Ishikawa (cell line): ENCODE measurements at regions not wholly inside any gene's neighbourhood (a gene's known extent, or its start where the extent isn't known, plus 50 kb on each side); places are given as distances from the start of the nearest gene placed in this dataset.

ENCODE experiments used
- CEBPB ChIP-seq: IDR thresholded peaks from 2 replicates; pipeline ENCODE4 v1.6.1; 2012
- CREB1 ChIP-seq: IDR thresholded peaks from 2 replicates; pipeline ENCODE4 v1.6.1; 2012; ENCODE audit warnings: low read depth
- NFIC ChIP-seq: IDR thresholded peaks from 2 replicates; pipeline ENCODE4 v1.6.1; 2012
- TAF1 ChIP-seq: IDR thresholded peaks from 2 replicates; pipeline ENCODE4 v1.6.1; 2012; ENCODE audit warnings: low read depth, mild to moderate bottlenecking
- TCF12 ChIP-seq: IDR thresholded peaks from 2 replicates; pipeline ENCODE4 v1.6.1; 2012; ENCODE audit warnings: low read depth
- TF ChIP-seq, protein P1 (sequence below): IDR thresholded peaks from 2 replicates; pipeline ENCODE4 v1.6.1; 2012; ENCODE audit warnings: low read depth, mild to moderate bottlenecking

DNA sequence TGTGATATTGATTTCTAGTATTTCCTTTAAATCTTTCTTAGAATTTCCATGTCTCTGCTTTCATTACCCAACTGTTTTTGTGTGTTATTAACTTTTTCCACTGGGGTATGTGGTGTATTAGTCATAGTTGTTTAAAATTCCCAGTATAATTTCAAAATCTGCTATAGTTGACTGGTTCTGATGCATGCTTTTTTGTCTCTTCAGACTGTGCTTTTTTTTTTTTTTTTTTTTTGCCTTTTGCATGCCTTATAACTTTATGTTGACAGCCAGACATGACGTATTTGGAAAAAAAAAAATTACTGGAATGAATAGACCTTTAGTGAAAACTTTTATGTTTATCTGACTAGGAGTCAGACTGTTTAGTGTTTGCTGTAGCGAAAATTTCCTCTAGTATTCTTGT, 580.4 kb downstream of the ANKRD50 start:
- TF ChIP-seq TAF1 (no peak), NFIC (no peak), TCF12 (no peak), CEBPB (no peak), CREB1 (no peak)
- TF ChIP-seq, protein P1, sequence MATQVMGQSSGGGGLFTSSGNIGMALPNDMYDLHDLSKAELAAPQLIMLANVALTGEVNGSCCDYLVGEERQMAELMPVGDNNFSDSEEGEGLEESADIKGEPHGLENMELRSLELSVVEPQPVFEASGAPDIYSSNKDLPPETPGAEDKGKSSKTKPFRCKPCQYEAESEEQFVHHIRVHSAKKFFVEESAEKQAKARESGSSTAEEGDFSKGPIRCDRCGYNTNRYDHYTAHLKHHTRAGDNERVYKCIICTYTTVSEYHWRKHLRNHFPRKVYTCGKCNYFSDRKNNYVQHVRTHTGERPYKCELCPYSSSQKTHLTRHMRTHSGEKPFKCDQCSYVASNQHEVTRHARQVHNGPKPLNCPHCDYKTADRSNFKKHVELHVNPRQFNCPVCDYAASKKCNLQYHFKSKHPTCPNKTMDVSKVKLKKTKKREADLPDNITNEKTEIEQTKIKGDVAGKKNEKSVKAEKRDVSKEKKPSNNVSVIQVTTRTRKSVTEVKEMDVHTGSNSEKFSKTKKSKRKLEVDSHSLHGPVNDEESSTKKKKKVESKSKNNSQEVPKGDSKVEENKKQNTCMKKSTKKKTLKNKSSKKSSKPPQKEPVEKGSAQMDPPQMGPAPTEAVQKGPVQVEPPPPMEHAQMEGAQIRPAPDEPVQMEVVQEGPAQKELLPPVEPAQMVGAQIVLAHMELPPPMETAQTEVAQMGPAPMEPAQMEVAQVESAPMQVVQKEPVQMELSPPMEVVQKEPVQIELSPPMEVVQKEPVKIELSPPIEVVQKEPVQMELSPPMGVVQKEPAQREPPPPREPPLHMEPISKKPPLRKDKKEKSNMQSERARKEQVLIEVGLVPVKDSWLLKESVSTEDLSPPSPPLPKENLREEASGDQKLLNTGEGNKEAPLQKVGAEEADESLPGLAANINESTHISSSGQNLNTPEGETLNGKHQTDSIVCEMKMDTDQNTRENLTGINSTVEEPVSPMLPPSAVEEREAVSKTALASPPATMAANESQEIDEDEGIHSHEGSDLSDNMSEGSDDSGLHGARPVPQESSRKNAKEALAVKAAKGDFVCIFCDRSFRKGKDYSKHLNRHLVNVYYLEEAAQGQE, result no peak
